Bronchial epithelial cell (primary cell): ENCODE measurements at regions not wholly inside any gene's neighbourhood (a gene's known extent, or its start where the extent isn't known, plus 50 kb on each side); places are given as distances from the start of the nearest gene placed in this dataset.
A peak's percentile ranks its signal among the peaks of the same experiment; 100 is the strongest.

Experiments
- DNase-seq: peaks from one replicate; pipeline ENCODE4 v3.0.0-alpha.2; 2010; ENCODE audit warnings: low read depth
- FAIRE-seq: peaks from 2 replicates; lab custom pipeline; 2011; peaks lifted over from hg19 to GRCh38; lab: Jason Lieb, UNC
- H3K27me3 ChIP-seq: 2 replicates; pipeline ENCODE4 v1.5.1; 2011; ENCODE audit warnings: low read length; ENCODE audit not compliant: control insufficient read depth, insufficient read depth
- H3K36me3 ChIP-seq: 2 replicates; pipeline ENCODE4 v1.5.1; 2011; ENCODE audit warnings: low read length; ENCODE audit not compliant: control insufficient read depth, insufficient read depth
- H3K4me3 ChIP-seq: 2 replicates; pipeline ENCODE4 v1.5.1; 2011; ENCODE audit warnings: mild to moderate bottlenecking, low read depth, low read length, control low read depth
- TF ChIP-seq, protein P1 (sequence below): IDR thresholded peaks from 2 replicates; pipeline ENCODE4 v1.5.1; 2011; ENCODE audit warnings: mild to moderate bottlenecking, moderate library complexity, low read length, control low read depth, inconsistent platforms; ENCODE audit not compliant: insufficient read depth, severe bottlenecking

DNA sequence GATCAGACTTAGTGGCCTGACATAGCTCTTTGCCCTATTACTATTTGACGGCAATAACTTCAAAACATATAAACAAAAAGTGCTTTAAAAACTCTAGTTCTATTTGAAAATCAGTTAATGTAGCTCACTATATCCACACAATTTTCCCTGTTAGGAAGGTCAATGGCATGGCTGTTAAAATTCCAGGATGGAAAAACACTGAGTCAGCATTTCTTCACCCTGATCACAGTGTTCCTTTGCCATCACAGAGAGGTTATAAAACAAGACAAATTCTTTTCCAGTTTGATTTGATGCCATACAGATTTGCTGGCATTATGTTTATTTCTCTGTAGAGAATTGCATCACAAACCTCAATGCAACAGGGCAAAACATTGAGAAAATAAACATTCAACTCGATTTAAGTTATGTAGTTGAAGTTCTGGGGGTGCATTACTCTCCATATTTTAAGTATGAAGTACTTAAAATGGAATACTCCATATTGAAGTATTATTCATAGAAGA, 253.7 kb upstream of the HSF2 start:
- FAIRE-seq (no peak), DNase-seq (no peak)
- TF ChIP-seq, protein P1, sequence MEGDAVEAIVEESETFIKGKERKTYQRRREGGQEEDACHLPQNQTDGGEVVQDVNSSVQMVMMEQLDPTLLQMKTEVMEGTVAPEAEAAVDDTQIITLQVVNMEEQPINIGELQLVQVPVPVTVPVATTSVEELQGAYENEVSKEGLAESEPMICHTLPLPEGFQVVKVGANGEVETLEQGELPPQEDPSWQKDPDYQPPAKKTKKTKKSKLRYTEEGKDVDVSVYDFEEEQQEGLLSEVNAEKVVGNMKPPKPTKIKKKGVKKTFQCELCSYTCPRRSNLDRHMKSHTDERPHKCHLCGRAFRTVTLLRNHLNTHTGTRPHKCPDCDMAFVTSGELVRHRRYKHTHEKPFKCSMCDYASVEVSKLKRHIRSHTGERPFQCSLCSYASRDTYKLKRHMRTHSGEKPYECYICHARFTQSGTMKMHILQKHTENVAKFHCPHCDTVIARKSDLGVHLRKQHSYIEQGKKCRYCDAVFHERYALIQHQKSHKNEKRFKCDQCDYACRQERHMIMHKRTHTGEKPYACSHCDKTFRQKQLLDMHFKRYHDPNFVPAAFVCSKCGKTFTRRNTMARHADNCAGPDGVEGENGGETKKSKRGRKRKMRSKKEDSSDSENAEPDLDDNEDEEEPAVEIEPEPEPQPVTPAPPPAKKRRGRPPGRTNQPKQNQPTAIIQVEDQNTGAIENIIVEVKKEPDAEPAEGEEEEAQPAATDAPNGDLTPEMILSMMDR: no peak
- H3K4me3 ChIP-seq: no peak overlapping the region
- no peaks in the 10 kb centered on the region for H3K27me3 ChIP-seq
- no peaks in the 10 kb centered on the region for H3K36me3 ChIP-seq

DNA sequence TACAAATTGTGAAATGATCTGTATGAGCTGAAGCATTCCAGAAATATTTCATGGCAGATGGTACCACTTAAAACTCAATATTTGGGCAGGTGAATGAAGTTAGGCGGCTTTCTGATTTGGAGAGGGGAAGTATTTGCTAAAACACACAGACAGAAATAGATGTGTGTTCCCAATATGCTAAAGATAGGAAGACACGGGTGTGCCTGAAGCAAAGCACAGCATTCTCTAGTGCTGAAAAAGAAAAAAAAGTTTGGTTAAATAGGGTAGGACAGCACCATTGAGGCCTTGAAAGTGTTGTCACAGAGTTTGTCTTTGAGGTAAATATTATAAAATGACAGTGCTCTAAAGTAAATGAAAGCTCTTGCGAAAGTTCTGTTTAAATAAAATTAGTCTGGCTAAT, 252.2 kb upstream of the HSF2 start:
- TF ChIP-seq, protein P1: no peak
- no peaks in the 10 kb centered on the region for H3K36me3 ChIP-seq
- no peak for DNase-seq

DNA sequence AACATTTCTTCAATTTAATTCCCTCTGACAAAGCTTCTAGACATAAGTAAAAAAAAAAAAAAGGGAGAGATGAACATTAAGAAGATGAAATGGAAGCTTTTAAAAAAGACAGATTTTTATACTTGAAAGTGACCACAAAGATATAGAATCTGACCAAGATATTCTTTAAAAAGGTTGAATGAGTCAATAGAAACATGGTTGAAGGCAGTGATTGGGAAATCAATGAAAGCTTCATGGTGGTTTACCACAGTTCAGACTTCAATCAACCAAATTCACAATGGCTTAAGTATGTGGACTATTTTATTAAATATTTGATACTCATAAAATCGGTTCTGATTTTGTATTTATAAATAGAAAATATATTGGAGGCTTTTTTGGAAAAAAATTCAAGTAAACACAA, 248.4 kb upstream of the HSF2 start:
- Histone ChIP-seq H3K4me3 (no peak overlapping the region), H3K36me3 (no peaks in the 10 kb centered on the region), H3K27me3 (no peaks in the 10 kb centered on the region)
- FAIRE-seq (no peak), DNase-seq (no peak)
- TF ChIP-seq, protein P1: no peak

More for the DNA sequence above, 252.2 kb upstream of the HSF2 start:
- FAIRE-seq: no peak
- Histone ChIP-seq H3K4me3 (no peak overlapping the region), H3K27me3 (no peaks in the 10 kb centered on the region)

DNA sequence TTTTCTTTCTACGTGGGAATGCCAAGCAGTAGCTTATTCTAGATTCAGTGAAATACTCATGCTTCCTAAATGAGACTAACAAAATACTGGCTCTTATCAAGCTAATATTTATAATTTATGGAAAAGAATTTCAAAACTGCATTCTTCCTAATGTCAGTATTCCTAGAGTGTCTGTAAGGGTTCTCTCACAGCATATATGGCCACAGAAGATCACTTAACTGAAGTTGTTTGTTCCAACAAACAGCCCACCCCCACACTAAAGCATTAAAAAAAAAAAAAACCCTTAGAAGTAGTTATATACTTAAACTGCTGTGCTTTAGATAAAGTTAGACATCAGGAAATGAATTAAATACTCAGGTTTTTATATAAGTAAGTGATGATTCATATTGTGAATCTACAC, 247.7 kb upstream of the HSF2 start:
- FAIRE-seq: no peak
- TF ChIP-seq, protein P1: no peak
- no peak for DNase-seq

DNA sequence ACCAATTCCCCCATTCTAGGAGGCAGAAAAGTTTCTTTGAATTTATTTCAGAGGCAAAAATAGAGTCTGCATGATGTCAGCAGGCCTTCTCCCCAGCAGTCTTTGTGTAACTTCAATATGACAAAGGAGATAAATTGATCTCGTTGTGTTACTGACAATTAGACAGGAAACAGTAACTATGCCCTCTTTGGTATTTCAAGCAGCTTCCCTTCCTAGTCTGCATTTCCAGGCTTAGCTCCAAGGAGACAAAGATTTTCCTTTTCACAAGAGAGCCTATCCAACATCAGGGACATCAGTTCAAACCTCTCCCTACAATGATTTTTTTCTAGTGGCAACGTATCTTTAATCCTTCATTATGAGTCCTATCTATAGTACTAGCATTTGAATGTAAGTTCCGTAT, 245.9 kb upstream of the HSF2 start:
- no peaks in the 10 kb centered on the region for H3K36me3 ChIP-seq
- TF ChIP-seq, protein P1: no peak
- H3K4me3 ChIP-seq: no peak overlapping the region
- no peaks in the 10 kb centered on the region for H3K27me3 ChIP-seq
- peak; percentile 72 for FAIRE-seq
- DNase-seq: no peak

More for the DNA sequence above, 247.7 kb upstream of the HSF2 start:
- no peaks in the 10 kb centered on the region for H3K36me3 ChIP-seq
- no peak overlapping the region for H3K4me3 ChIP-seq
- H3K27me3 ChIP-seq: no peaks in the 10 kb centered on the region

DNA sequence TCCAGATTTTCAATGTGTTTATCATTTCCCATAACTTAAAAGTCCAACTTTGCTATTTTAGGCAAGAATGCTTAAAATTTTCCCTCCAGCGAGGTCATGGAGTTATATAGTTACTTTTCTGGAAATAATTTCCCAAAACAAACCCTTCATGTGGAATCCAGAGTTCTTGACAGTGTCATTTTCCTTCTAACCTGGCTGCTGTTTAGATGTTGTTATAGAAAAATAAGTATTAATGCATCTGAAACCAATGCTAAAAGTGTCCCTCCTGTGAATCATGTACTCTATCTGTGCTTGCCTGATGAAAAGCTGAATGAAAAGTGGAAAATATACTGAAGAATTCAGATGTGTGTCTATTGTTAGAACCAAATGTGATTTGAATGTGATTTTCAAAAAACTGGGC, 245.3 kb upstream of the HSF2 start:
- FAIRE-seq: no peak
- TF ChIP-seq, protein P1: no peak
- Histone ChIP-seq H3K36me3 (no peaks in the 10 kb centered on the region), H3K4me3 (no peak overlapping the region), H3K27me3 (no peaks in the 10 kb centered on the region)
- no peak for DNase-seq
